Coronary artery (tissue), 2 donors: ENCODE measurements at regions not wholly inside any gene's neighbourhood (a gene's known extent, or its start where the extent isn't known, plus 50 kb on each side); places are given as distances from the start of the nearest gene placed in this dataset.

ENCODE experiments used
- DNase-seq: peaks from one replicate; pipeline ENCODE4 v3.0.0-alpha.2; 2017; ENCODE audit warnings: low spot score
- H3K27ac ChIP-seq, 2 donors: fragments of 200-600 bp; sonication (generic); one replicate each; pipeline ENCODE4 v1.5.1; 2016 to 2019
- H3K4me3 ChIP-seq: fragments of 200-600 bp; sonication (generic); 2 replicates; pipeline ENCODE4 v1.5.1; 2016; ENCODE audit warnings: mild to moderate bottlenecking, moderate library complexity
- CTCF ChIP-seq: fragments of 200-600 bp; sonication (generic); IDR thresholded peaks from one replicate; pipeline ENCODE4 v1.5.1; 2019; ENCODE audit warnings: antibody characterized with exemption

- DNase-seq, result no peak
- no peak for TF ChIP-seq CTCF
- Histone ChIP-seq H3K27ac (no peak overlapping the region), H3K4me3 (no peak overlapping the region)
These were observed 795.3 kb upstream of the CELF2 start for GRCh38 chr10:10222304-10222841.

GRCh38 chr10:10223131-10223530 is 794.5 kb upstream of the CELF2 start:
- no peak for TF ChIP-seq CTCF
- DNase-seq, result no peak
- Histone ChIP-seq H3K4me3 (no peak overlapping the region), H3K27ac (no peak overlapping the region)

- no peak for DNase-seq
These were observed 792.5 kb upstream of the CELF2 start for GRCh38 chr10:10225136-10225676.

GRCh38 chr10:10233229-10233628 is 784.4 kb upstream of the CELF2 start:
- DNase-seq, result no peak
- TF ChIP-seq CTCF, result peak; percentile 17

More at GRCh38 chr10:10225136-10225676, 792.5 kb upstream of the CELF2 start:
- Histone ChIP-seq H3K4me3 (no peak overlapping the region), H3K27ac (no peak overlapping the region)
- TF ChIP-seq CTCF, result no peak

GRCh38 chr10:10235003-10235402 is 782.7 kb upstream of the CELF2 start:
- H3K27ac ChIP-seq, result no peak overlapping the region

More at GRCh38 chr10:10233229-10233628, 784.4 kb upstream of the CELF2 start:
- Histone ChIP-seq H3K27ac (no peak overlapping the region), H3K4me3 (no peak overlapping the region)

GRCh38 chr10:10247585-10247984 is 770.1 kb upstream of the CELF2 start:
- TF ChIP-seq CTCF, result no peak
- no peak for DNase-seq
- H3K27ac ChIP-seq, result no peak overlapping the region
- H3K4me3 ChIP-seq, result no peak overlapping the region

More at GRCh38 chr10:10235003-10235402, 782.7 kb upstream of the CELF2 start:
- TF ChIP-seq CTCF, result no peak
- DNase-seq, result no peak
- no peak overlapping the region for H3K4me3 ChIP-seq

- TF ChIP-seq CTCF, result no peak
- H3K4me3 ChIP-seq, result no peak overlapping the region
- DNase-seq, result no peak
These were observed 760.8 kb upstream of the CELF2 start for GRCh38 chr10:10256860-10257259.

More at GRCh38 chr10:10256860-10257259, 760.8 kb upstream of the CELF2 start:
- no peak overlapping the region for H3K27ac ChIP-seq
